BE2C (cell line): ENCODE measurements at regions not wholly inside any gene's neighbourhood (a gene's known extent, or its start where the extent isn't known, plus 50 kb on each side); places are given as distances from the start of the nearest gene placed in this dataset.

Experiments used
- DNase-seq: peaks from one replicate; pipeline ENCODE4 v3.0.0-alpha.2; 2020
- H3K27me3 ChIP-seq: fragments of 250-450 bp; sonication (Bioruptor Pico); 2 replicates; pipeline ENCODE4 v1.5.1; 2020; ENCODE audit warnings: mild to moderate bottlenecking
- H3K36me3 ChIP-seq: fragments of 250-450 bp; sonication (Bioruptor Pico); 2 replicates; pipeline ENCODE4 v1.5.1; 2020; ENCODE audit warnings: mild to moderate bottlenecking
- H3K4me1 ChIP-seq: fragments of 250-450 bp; sonication (Bioruptor Pico); 2 replicates; pipeline ENCODE4 v1.5.1; 2020
- H3K4me3 ChIP-seq: 2 replicates; pipeline ENCODE4 v1.5.1; 2011; ENCODE audit warnings: low read depth, low read length
- H3K9me3 ChIP-seq: fragments of 250-450 bp; sonication (Bioruptor Pico); 2 replicates; pipeline ENCODE4 v1.5.1; 2020
- TF ChIP-seq, protein P1 (sequence below): IDR thresholded peaks from 2 replicates; pipeline ENCODE4 v1.5.1; 2012; ENCODE audit warnings: mild to moderate bottlenecking, low read depth, low read length

DNA sequence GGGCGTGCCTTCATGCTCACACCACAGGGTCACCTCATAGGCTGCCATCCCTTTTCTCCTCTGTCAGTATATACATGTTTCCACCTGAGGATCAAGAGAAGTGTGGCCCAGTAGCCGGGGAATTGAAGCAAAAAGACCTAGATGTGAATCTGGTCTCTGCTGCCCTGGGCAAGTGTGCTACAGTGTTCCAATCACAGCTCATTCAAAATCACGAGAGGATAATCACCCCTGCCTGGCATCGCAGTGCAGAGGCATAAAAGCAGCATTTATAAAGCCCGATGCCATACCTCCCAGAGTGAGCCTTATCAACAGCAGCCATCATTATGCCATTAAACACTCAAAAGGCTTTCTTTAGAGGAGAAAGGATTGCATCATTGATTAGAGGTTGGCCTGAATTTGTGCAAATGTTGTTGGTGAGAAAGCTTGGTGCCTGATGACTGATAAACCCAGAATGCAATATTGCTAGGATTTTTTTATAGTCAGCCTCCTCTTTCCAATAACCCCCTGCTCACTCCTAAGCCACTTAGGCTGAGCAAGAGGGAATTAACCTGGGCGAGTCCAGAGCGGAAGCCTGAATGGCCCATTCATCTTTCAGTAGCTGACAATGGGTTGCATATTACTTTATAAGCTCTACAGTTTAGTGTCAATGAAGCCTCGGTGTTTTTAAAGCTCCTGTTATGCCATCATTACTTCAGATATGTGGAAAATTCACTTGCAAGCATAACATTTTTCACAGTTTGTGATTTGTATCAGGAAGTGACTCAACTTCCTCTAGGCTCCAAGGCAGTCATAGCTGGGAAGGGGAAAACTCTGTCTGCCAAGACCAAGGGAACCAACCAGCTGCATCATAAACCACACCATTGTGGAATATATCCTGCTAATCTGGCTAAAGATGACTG is 92.5 kb upstream of the NXT1 start:
- no peaks in the 10 kb centered on the region for H3K27me3 ChIP-seq
- H3K4me3 ChIP-seq: no peak overlapping the region
- H3K9me3 ChIP-seq: no peaks in the 10 kb centered on the region
- no peaks in the 10 kb centered on the region for H3K36me3 ChIP-seq
- no peaks in the 10 kb centered on the region for H3K4me1 ChIP-seq
- no peak for DNase-seq
- TF ChIP-seq, protein P1, sequence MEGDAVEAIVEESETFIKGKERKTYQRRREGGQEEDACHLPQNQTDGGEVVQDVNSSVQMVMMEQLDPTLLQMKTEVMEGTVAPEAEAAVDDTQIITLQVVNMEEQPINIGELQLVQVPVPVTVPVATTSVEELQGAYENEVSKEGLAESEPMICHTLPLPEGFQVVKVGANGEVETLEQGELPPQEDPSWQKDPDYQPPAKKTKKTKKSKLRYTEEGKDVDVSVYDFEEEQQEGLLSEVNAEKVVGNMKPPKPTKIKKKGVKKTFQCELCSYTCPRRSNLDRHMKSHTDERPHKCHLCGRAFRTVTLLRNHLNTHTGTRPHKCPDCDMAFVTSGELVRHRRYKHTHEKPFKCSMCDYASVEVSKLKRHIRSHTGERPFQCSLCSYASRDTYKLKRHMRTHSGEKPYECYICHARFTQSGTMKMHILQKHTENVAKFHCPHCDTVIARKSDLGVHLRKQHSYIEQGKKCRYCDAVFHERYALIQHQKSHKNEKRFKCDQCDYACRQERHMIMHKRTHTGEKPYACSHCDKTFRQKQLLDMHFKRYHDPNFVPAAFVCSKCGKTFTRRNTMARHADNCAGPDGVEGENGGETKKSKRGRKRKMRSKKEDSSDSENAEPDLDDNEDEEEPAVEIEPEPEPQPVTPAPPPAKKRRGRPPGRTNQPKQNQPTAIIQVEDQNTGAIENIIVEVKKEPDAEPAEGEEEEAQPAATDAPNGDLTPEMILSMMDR: no peak

DNA sequence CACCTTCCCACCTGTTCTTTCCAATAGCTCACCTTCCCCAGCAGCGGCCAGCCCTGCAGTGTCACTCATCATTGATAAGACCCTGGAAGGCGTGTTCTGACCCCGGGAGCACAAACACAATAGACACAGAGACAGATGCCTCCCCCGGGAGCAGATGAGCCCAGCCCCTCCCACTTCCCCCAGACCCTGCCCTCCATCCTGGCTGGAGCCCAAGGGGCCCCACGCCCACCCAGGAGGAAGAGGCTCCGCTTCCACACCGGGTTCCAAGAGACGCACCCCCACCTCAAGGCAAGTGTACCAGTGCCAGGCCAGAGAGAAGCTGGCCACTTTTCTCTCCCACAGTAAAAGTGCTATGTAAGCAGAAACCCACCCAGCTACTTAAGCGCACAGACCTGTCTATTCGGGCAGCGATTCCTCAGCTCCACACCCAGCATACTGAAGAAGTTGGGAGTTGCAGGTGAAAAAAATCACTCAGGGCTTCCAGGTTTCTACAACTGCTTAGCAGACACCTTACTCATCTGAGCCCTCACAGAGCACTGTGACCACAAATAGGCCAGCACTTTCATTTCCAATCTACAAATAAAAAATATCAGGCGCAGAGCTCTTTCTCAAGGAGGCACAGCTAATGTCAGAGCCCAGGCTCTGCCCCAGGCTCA is 93.4 kb upstream of the NXT1 start:
- no peak overlapping the region for H3K4me3 ChIP-seq
- no peak for DNase-seq
- TF ChIP-seq, protein P1: no peak

DNA sequence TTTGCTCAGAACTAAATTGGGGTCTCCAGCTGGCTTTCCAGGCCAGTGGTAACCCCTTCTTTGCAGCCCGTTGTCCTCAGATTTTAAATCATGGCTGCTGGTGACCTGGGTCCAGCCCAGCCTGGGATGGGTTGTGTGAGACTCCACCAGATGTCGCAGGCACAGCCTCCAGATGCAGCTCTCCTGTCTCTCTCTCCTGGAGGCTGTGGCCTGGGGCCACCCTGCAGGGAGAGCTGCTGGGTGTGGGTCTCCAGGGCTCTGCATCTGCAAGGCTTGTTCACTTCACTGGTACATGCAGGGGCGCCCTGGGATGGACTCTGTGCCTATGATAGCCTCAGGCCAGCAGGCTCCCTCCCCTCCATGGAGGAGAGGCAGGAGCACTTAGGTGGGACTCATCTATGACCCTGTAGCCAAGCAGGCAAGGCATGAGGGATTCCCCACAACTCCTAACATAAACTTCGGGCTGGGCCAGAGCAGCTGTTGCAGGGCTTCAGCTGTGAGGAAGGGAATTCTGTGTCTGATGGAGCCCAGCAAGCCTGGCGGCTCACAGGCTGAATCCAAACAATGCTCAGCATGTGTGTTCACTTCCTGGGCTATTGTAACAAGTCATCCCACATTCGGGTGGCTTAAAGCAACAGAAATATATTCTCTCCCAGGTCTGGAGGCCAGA is 94.7 kb upstream of the NXT1 start:
- TF ChIP-seq, protein P1: no peak
- no peak for DNase-seq
- Histone ChIP-seq H3K4me1 (no peaks in the 10 kb centered on the region), H3K27me3 (no peaks in the 10 kb centered on the region), H3K9me3 (no peaks in the 10 kb centered on the region), H3K4me3 (no peak overlapping the region), H3K36me3 (no peaks in the 10 kb centered on the region)

More for the DNA sequence above, 93.4 kb upstream of the NXT1 start:
- Histone ChIP-seq H3K9me3 (no peaks in the 10 kb centered on the region), H3K36me3 (no peaks in the 10 kb centered on the region), H3K27me3 (no peaks in the 10 kb centered on the region), H3K4me1 (no peaks in the 10 kb centered on the region)

DNA sequence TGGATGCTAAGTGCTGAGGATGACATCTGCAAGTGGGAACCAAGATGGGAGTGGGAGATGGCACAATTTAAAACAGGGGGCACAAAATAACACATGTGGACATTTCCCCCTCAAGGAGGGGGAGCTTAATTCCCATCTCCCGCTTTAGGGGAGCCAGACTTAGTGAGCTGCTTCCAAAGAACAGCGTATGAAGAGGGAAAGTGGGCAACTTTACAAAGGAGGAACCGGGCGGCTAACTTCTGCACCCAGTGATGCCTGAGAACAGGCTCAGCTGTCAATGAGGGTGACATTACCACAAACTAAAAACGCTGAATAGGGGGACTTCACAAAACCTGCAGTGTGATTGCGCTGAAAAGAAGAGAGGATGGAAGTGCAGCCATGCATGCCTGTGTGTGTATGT is 95.5 kb upstream of the NXT1 start:
- no peak for DNase-seq
- H3K36me3 ChIP-seq: no peaks in the 10 kb centered on the region
- no peaks in the 10 kb centered on the region for H3K27me3 ChIP-seq
- H3K4me3 ChIP-seq: no peak overlapping the region
- no peaks in the 10 kb centered on the region for H3K4me1 ChIP-seq
- no peaks in the 10 kb centered on the region for H3K9me3 ChIP-seq
- TF ChIP-seq, protein P1: no peak

DNA sequence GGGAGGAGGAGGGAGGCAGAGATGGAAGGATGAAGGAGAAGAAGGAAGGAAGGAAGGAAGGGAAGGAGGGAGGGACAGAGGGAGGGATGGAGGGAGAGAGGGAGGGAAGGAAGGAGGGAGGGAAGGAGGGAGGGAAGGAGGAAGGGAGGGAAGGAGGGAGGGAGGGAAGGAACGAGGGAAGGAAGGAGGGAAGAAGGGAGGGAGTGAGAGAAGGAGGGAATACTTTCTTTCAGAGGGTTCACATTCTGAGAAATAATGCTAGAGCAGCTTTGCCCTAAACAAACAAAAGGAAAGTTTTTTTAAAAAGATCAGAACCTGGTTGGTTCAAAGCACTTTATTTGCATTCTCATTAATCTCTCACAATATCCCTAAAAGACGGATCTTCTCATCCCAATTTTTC is 96.1 kb upstream of the NXT1 start:
- no peaks in the 10 kb centered on the region for H3K4me1 ChIP-seq
- H3K27me3 ChIP-seq: no peaks in the 10 kb centered on the region
- no peaks in the 10 kb centered on the region for H3K36me3 ChIP-seq
- no peaks in the 10 kb centered on the region for H3K9me3 ChIP-seq
- TF ChIP-seq, protein P1: no peak
- no peak for DNase-seq
- H3K4me3 ChIP-seq: no peak overlapping the region
